ENCODE measurements at regions not wholly inside any gene's neighbourhood (a gene's known extent, or its start where the extent isn't known, plus 50 kb on each side); places are given as distances from the start of the nearest gene placed in this dataset.

- TF ChIP-seq, protein P1, sequence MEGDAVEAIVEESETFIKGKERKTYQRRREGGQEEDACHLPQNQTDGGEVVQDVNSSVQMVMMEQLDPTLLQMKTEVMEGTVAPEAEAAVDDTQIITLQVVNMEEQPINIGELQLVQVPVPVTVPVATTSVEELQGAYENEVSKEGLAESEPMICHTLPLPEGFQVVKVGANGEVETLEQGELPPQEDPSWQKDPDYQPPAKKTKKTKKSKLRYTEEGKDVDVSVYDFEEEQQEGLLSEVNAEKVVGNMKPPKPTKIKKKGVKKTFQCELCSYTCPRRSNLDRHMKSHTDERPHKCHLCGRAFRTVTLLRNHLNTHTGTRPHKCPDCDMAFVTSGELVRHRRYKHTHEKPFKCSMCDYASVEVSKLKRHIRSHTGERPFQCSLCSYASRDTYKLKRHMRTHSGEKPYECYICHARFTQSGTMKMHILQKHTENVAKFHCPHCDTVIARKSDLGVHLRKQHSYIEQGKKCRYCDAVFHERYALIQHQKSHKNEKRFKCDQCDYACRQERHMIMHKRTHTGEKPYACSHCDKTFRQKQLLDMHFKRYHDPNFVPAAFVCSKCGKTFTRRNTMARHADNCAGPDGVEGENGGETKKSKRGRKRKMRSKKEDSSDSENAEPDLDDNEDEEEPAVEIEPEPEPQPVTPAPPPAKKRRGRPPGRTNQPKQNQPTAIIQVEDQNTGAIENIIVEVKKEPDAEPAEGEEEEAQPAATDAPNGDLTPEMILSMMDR (IDR thresholded peaks at IDR 0.05; ENCODE audit: insufficient read depth, low read length, missing control alignments): no peak
- POLR2A ChIA-PET: no interaction called here
Observed at GRCh38 chr6:156695742-156696141, 81.4 kb upstream of the ARID1B start.

GRCh38 chr6:156694679-156695078 lies 82.5 kb upstream of the ARID1B start:
- no peak overlapping the region for H3K4me3 ChIP-seq (ENCODE audit: low read depth, low read length)
- CTCF ChIA-PET: no interaction called here
- no peak for DNase-seq (ENCODE audit: low read depth, low spot score)
- POLR2A ChIA-PET: no interaction called here
- TF ChIP-seq, protein P1 (IDR thresholded peaks at IDR 0.05; ENCODE audit: insufficient read depth, low read length, missing control alignments): no peak

More at GRCh38 chr6:156695742-156696141, 81.4 kb upstream of the ARID1B start:
- no peak for DNase-seq (ENCODE audit: low read depth, low spot score)
- CTCF ChIA-PET: no interaction called here
- no peak overlapping the region for H3K4me3 ChIP-seq (ENCODE audit: low read depth, low read length)

DNA sequence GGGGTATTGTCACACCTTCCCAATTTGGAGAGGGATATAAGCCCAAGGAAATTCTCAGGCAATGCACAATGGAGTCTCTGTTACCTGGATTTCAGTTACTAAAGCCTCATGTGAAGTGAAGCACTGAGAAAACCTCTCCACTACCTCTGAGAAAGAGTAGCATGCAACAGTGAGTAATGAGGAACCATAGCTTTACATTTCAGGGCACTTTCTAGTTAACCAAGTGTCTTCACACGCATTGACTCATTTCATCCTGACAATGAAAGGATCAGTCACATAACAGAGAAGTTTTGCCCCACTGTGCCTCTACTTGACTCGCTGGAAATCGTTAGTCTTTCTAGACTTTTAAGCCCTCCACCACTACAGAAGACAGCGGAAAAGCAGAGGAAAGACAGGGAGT lies 86.2 kb upstream of the ARID1B start:
- no peak overlapping the region for H3K4me3 ChIP-seq (ENCODE audit: low read depth, low read length)
- CTCF ChIA-PET: no interaction called here
- POLR2A ChIA-PET: no interaction called here
- TF ChIP-seq, protein P1 (IDR thresholded peaks at IDR 0.05; ENCODE audit: insufficient read depth, low read length, missing control alignments): no peak
- no peak for DNase-seq (ENCODE audit: low read depth, low spot score)

- CTCF ChIA-PET: no interaction called here
- H3K4me3 ChIP-seq (ENCODE audit: low read depth, low read length): no peak overlapping the region
- POLR2A ChIA-PET: no interaction called here
- TF ChIP-seq, protein P1 (IDR thresholded peaks at IDR 0.05; ENCODE audit: insufficient read depth, low read length, missing control alignments): no peak
- DNase-seq (ENCODE audit: low read depth, low spot score): no peak
Observed at GRCh38 chr6:156689656-156690055, 87.5 kb upstream of the ARID1B start.

DNA sequence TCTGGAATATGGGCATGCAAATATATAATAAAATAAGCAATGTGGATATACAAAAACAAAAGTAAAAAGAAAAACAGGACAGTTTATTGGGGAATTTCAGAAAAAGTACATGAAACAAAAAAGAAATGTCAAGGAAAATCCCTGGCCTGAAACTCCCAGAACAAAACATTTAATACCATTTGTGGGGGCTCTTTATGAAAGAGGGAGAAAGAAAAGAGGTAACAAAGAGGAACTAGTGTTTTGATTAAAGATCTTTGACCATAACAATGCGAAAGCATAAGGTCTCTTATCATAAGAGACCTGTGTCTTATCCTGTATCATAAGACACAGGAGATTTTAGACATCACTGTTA lies 88.6 kb upstream of the ARID1B start:
- CTCF ChIA-PET: no interaction called here
- TF ChIP-seq, protein P1 (IDR thresholded peaks at IDR 0.05; ENCODE audit: insufficient read depth, low read length, missing control alignments): no peak
- H3K4me3 ChIP-seq (ENCODE audit: low read depth, low read length): no peak overlapping the region
- POLR2A ChIA-PET: no interaction called here
- no peak for DNase-seq (ENCODE audit: low read depth, low spot score)

GRCh38 chr6:156687789-156688619 lies 89.2 kb upstream of the ARID1B start:
- TF ChIP-seq, protein P1 (IDR thresholded peaks at IDR 0.05; ENCODE audit: insufficient read depth, low read length, missing control alignments): no peak
- ChIA-PET POLR2A (no interaction called here), CTCF (no interaction called here)
- peak overlapping the region; percentile 69 for H3K4me3 ChIP-seq (ENCODE audit: low read depth, low read length)
- no peak for DNase-seq (ENCODE audit: low read depth, low spot score)
